ENCODE measurements at regions not wholly inside any gene's neighbourhood (a gene's known extent, or its start where the extent isn't known, plus 50 kb on each side); places are given as distances from the start of the nearest gene placed in this dataset.

DNA sequence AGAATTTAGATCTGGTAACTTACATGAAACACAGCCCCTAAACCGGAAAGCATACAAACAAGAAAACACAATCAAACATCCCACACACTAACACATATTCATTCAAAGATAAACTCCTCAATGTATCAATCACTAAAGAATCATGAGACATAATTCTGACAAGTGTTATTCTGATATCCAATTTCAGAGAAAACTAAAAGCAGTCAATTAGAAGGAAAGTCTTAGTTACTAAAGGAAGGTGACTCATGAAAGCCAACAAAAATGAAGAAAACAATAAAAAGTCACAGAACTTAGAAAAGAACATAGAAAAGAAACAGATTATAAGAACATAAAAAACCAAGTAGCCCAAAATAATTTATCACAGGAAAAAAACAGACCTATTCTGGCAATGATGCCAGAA, 57.2 kb downstream of the ZZZ3 start:
- TF ChIP-seq, protein P1, sequence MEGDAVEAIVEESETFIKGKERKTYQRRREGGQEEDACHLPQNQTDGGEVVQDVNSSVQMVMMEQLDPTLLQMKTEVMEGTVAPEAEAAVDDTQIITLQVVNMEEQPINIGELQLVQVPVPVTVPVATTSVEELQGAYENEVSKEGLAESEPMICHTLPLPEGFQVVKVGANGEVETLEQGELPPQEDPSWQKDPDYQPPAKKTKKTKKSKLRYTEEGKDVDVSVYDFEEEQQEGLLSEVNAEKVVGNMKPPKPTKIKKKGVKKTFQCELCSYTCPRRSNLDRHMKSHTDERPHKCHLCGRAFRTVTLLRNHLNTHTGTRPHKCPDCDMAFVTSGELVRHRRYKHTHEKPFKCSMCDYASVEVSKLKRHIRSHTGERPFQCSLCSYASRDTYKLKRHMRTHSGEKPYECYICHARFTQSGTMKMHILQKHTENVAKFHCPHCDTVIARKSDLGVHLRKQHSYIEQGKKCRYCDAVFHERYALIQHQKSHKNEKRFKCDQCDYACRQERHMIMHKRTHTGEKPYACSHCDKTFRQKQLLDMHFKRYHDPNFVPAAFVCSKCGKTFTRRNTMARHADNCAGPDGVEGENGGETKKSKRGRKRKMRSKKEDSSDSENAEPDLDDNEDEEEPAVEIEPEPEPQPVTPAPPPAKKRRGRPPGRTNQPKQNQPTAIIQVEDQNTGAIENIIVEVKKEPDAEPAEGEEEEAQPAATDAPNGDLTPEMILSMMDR (conservative IDR thresholded peaks at IDR 0.05; ENCODE audit: low read depth, low read length) = no peak
- no peak for TF ChIP-seq EZH2 (IDR thresholded peaks at IDR 0.05; ENCODE audit: borderline replicate concordance, low read depth, low read length, poor library complexity, severe bottlenecking)

All from A673 (cell line).